ENCODE measurements at regions not wholly inside any gene's neighbourhood (a gene's known extent, or its start where the extent isn't known, plus 50 kb on each side); places are given as distances from the start of the nearest gene placed in this dataset.

DNA sequence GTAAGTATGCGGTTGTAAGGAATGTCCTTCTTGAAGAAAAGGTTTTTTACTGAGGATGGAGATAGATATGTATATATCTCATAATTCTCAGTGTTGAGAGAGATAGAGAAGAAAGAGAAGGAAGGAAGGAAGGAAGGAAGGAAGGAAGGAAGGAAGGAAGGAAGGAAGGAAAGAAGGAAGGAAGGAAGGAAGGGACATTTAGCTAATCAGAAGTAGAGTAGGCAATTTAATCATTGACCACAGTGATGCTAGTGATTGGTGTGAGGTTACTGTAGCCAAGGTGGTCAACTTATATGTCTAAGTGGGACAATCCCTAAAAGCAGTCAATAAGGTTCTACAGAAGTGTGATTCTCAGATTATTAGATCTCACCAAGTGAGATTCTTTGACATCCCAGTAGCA, 751.8 kb upstream of the CBLB start:
- WGBS, result 100% methylated on average over 1 of the region's 1 CpG
- H3K4me1 ChIP-seq (ENCODE audit: insufficient read depth, low read length), result no peaks in the 10 kb centered on the region; the same call in 1 of the 2 replicates
- H3K4me3 ChIP-seq (ENCODE audit: low read length), result no peak overlapping the region
- peaks cover 28% of the 10 kb centered on the region for H3K9me3 ChIP-seq (ENCODE audit: insufficient read depth, low read depth, low read length)
- no peak overlapping the region for H3K27ac ChIP-seq (ENCODE audit: low read depth, low read length)
- H3K36me3 ChIP-seq (ENCODE audit: insufficient read depth, low read length), result no peaks in the 10 kb centered on the region
- H3K9ac ChIP-seq (ENCODE audit: low read depth, low read length), result no peak overlapping the region
- no peaks in the 10 kb centered on the region for H3K27me3 ChIP-seq (ENCODE audit: insufficient read depth, low read length)

DNA sequence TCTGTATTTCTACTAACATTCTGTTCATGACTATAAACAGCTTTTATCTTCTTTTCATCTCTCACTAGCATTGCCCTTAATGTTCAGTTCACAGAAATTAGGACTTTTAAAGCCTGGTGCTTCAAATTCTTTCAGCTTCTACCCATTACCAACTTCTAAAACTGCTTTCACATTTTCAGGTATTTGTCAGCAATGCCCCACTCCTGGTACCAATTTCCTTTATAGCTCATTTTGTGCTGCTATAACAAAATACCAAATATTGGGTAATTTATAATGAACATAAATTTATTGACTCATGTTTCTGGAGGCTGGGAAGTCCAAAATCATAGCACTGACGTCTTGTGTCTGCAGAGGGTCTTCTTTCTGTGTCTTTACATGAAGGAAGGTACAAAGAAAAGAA, 753.1 kb upstream of the CCDC54 start:
- Histone ChIP-seq H3K27ac (ENCODE audit: low read depth, low read length) (no peak overlapping the region), H3K9me3 (ENCODE audit: insufficient read depth, low read depth, low read length) (peaks cover 28% of the 10 kb centered on the region), H3K36me3 (ENCODE audit: insufficient read depth, low read length) (no peaks in the 10 kb centered on the region), H3K27me3 (ENCODE audit: insufficient read depth, low read length) (no peaks in the 10 kb centered on the region), H3K4me3 (ENCODE audit: low read length) (no peak overlapping the region), H3K4me1 (ENCODE audit: insufficient read depth, low read length) (no peaks in the 10 kb centered on the region), H3K9ac (ENCODE audit: low read depth, low read length) (no peak overlapping the region)
- 95% methylated on average over 1 of the region's 1 CpG for WGBS

- H3K9ac ChIP-seq (ENCODE audit: low read depth, low read length), result no peak overlapping the region
- H3K9me3 ChIP-seq (ENCODE audit: insufficient read depth, low read depth, low read length), result peaks cover 18% of the 10 kb centered on the region
- H3K27me3 ChIP-seq (ENCODE audit: insufficient read depth, low read length), result no peaks in the 10 kb centered on the region
- no peak overlapping the region for H3K4me3 ChIP-seq (ENCODE audit: low read length)
- H3K27ac ChIP-seq (ENCODE audit: low read depth, low read length), result no peak overlapping the region
- H3K4me1 ChIP-seq (ENCODE audit: insufficient read depth, low read length), result no peaks in the 10 kb centered on the region
- no peaks in the 10 kb centered on the region for H3K36me3 ChIP-seq (ENCODE audit: insufficient read depth, low read length)
Observed at GRCh38 chr3:106628407-106628806, 748.8 kb upstream of the CCDC54 start.

DNA sequence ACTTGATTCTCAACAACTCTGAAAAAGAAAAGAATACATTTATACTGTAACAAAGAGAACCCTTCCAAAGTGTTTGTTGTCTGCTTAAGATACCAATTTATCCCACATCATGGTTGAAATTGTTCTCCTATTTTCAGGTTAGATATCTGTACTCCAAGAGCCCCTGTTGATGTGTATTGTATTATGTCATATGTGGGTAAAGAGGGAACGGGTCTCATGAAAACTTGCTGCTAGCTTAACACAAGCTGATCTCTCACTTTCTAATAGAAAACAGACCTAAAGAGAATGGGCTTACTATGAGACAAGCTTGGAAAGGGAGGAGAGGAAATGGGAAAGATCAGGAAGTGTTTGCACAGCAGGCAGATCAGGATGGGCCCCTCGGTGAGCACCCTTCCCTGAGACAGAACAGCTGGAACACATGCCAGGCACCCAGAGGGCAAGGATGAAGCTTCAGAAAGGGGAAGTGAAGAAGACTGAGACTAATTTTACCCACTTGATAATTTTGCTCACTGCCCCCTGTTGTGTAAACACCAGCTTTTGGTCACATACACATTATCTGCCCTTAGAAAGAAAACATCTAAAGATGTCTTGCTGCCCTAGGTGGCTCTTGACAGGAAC, 747.9 kb upstream of the CCDC54 start:
- Histone ChIP-seq H3K9me3 (ENCODE audit: insufficient read depth, low read depth, low read length) (peaks cover 9% of the 10 kb centered on the region), H3K27ac (ENCODE audit: low read depth, low read length) (no peak overlapping the region), H3K27me3 (ENCODE audit: insufficient read depth, low read length) (no peaks in the 10 kb centered on the region), H3K9ac (ENCODE audit: low read depth, low read length) (no peak overlapping the region), H3K36me3 (ENCODE audit: insufficient read depth, low read length) (no peaks in the 10 kb centered on the region), H3K4me3 (ENCODE audit: low read length) (no peak overlapping the region), H3K4me1 (ENCODE audit: insufficient read depth, low read length) (no peaks in the 10 kb centered on the region)
- 0% methylated on average over 1 of the region's 2 CpGs for WGBS

- H3K4me1 ChIP-seq (ENCODE audit: insufficient read depth, low read length), result no peaks in the 10 kb centered on the region
- no peaks in the 10 kb centered on the region for H3K27me3 ChIP-seq (ENCODE audit: insufficient read depth, low read length)
- no peaks in the 10 kb centered on the region for H3K36me3 ChIP-seq (ENCODE audit: insufficient read depth, low read length)
- H3K27ac ChIP-seq (ENCODE audit: low read depth, low read length), result no peak overlapping the region
- H3K9ac ChIP-seq (ENCODE audit: low read depth, low read length), result no peak overlapping the region
- 96% methylated on average over 9 of the region's 11 CpGs for WGBS
- H3K9me3 ChIP-seq (ENCODE audit: insufficient read depth, low read depth, low read length), result no peaks in the 10 kb centered on the region
- no peak overlapping the region for H3K4me3 ChIP-seq (ENCODE audit: low read length)
Observed at GRCh38 chr3:106631373-106632108, 745.7 kb upstream of the CCDC54 start.

- Histone ChIP-seq H3K27ac (ENCODE audit: low read depth, low read length) (no peak overlapping the region), H3K4me1 (ENCODE audit: insufficient read depth, low read length) (no peaks in the 10 kb centered on the region), H3K27me3 (ENCODE audit: insufficient read depth, low read length) (no peaks in the 10 kb centered on the region), H3K4me3 (ENCODE audit: low read length) (no peak overlapping the region), H3K9ac (ENCODE audit: low read depth, low read length) (no peak overlapping the region), H3K36me3 (ENCODE audit: insufficient read depth, low read length) (no peaks in the 10 kb centered on the region), H3K9me3 (ENCODE audit: insufficient read depth, low read depth, low read length) (no peaks in the 10 kb centered on the region)
- WGBS, result 88% methylated on average over 2 of the region's 3 CpGs
Observed at GRCh38 chr3:106635271-106635670, 742.0 kb upstream of the CCDC54 start.

DNA sequence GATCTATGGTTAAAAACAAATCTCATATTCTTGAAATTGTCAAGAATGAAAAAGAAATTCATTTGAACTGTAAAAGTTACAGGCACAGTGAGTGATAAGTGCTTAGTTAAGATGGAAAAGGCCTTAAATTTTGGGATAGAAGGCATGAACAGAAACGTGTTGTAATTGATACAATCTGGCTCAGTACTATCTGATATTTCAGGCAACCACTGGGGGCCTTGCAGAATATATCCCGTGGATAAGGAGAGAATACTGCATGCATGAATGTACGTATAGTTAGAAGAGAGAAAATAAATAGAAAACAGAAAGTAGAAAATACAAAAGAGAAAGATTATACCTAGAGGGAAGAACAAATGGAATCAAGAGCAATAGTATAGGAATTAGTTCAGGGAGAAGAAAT, 741.4 kb upstream of the CCDC54 start:
- Histone ChIP-seq H3K9me3 (ENCODE audit: insufficient read depth, low read depth, low read length) (no peaks in the 10 kb centered on the region), H3K4me3 (ENCODE audit: low read length) (no peak overlapping the region), H3K27me3 (ENCODE audit: insufficient read depth, low read length) (no peaks in the 10 kb centered on the region), H3K36me3 (ENCODE audit: insufficient read depth, low read length) (no peaks in the 10 kb centered on the region), H3K4me1 (ENCODE audit: insufficient read depth, low read length) (no peaks in the 10 kb centered on the region), H3K9ac (ENCODE audit: low read depth, low read length) (no peak overlapping the region), H3K27ac (ENCODE audit: low read depth, low read length) (no peak overlapping the region)
- 90% methylated on average over 3 of the region's 3 CpGs for WGBS

GRCh38 chr3:106640353-106640752, 736.9 kb upstream of the CCDC54 start:
- no peaks in the 10 kb centered on the region for H3K27me3 ChIP-seq (ENCODE audit: insufficient read depth, low read length)
- no peak overlapping the region for H3K9ac ChIP-seq (ENCODE audit: low read depth, low read length)
- peaks cover 10% of the 10 kb centered on the region for H3K9me3 ChIP-seq (ENCODE audit: insufficient read depth, low read depth, low read length)
- H3K36me3 ChIP-seq (ENCODE audit: insufficient read depth, low read length), result no peaks in the 10 kb centered on the region
- H3K4me1 ChIP-seq (ENCODE audit: insufficient read depth, low read length), result no peaks in the 10 kb centered on the region
- no peak overlapping the region for H3K4me3 ChIP-seq (ENCODE audit: low read length)
- H3K27ac ChIP-seq (ENCODE audit: low read depth, low read length), result no peak overlapping the region
- no CpG with 5 or more reads among the region's 1 CpG for WGBS

DNA sequence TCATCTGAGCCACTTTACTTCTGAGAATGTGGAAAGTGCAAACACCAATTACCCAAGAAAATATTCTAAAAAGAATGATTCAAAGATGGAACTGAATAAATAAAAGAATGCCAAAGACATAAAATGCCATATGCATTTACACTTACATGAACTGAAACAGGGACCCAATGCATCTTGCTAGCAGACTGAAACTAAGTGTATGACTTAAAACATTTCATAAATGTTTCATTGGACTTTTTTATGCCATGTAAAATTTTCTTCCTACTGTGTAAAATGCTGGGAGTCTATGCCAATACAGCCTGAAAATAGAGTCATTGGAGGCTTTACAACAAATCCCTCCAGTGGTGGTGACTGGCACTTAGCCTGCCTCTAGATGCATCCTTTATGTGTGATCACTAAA, 735.1 kb upstream of the CCDC54 start:
- no peak overlapping the region for H3K27ac ChIP-seq (ENCODE audit: low read depth, low read length)
- H3K4me3 ChIP-seq (ENCODE audit: low read length), result no peak overlapping the region
- H3K4me1 ChIP-seq (ENCODE audit: insufficient read depth, low read length), result no peaks in the 10 kb centered on the region

GRCh38 chr3:106643684-106644161, 733.5 kb upstream of the CCDC54 start:
- H3K27ac ChIP-seq (ENCODE audit: low read depth, low read length), result no peak overlapping the region
- no peaks in the 10 kb centered on the region for H3K4me1 ChIP-seq (ENCODE audit: insufficient read depth, low read length)
- no peak overlapping the region for H3K9ac ChIP-seq (ENCODE audit: low read depth, low read length)
- WGBS, result 97% methylated on average over 33 of the region's 33 CpGs
- no peaks in the 10 kb centered on the region for H3K27me3 ChIP-seq (ENCODE audit: insufficient read depth, low read length)
- no peaks in the 10 kb centered on the region for H3K36me3 ChIP-seq (ENCODE audit: insufficient read depth, low read length)
- peaks cover 10% of the 10 kb centered on the region for H3K9me3 ChIP-seq (ENCODE audit: insufficient read depth, low read depth, low read length)
- no peak overlapping the region for H3K4me3 ChIP-seq (ENCODE audit: low read length)

More for the DNA sequence above, 735.1 kb upstream of the CCDC54 start:
- peaks cover 10% of the 10 kb centered on the region for H3K9me3 ChIP-seq (ENCODE audit: insufficient read depth, low read depth, low read length)
- no peaks in the 10 kb centered on the region for H3K27me3 ChIP-seq (ENCODE audit: insufficient read depth, low read length)
- no peaks in the 10 kb centered on the region for H3K36me3 ChIP-seq (ENCODE audit: insufficient read depth, low read length)
- no peak overlapping the region for H3K9ac ChIP-seq (ENCODE audit: low read depth, low read length)

DNA sequence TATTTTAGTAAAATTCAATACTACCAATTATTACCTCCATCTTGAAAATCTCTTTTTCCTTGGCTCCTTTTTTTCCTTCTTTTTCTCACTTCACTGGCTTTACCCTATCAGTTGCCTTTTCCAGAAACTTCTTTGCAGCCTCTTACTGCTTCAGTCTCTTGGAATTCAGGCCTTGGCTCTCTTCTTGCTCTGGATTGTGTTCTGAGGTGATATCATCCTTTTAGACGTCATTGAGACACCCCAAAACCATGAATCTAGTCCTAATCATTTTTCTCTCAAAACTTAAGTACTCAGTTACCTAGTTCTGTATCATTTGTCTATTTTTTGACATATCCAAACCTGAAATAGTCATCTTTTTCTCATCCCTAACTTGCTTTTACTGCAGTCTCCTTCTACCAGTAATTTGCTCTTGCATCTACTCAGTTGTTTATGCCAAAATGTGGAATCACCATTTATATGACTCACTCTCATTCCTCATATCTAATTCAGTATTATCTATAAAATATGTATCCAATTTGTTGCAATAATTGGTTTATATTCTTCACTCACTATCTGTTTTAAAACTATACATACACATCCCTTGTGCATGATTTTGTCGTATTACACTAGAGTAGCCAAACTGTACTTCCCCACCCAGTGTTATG, 703.2 kb upstream of the CCDC54 start:
- H3K27me3 ChIP-seq (ENCODE audit: insufficient read depth, low read length), result no peaks in the 10 kb centered on the region
- H3K9ac ChIP-seq (ENCODE audit: low read depth, low read length), result no peak overlapping the region
- H3K4me3 ChIP-seq (ENCODE audit: low read length), result no peak overlapping the region
- WGBS, result 81% methylated on average over 2 of the region's 2 CpGs
- H3K9me3 ChIP-seq (ENCODE audit: insufficient read depth, low read depth, low read length), result no peaks in the 10 kb centered on the region
- H3K4me1 ChIP-seq (ENCODE audit: insufficient read depth, low read length), result peaks cover 3% of the 10 kb centered on the region; the same call in 1 of the 2 replicates
- H3K27ac ChIP-seq (ENCODE audit: low read depth, low read length), result no peak overlapping the region
- H3K36me3 ChIP-seq (ENCODE audit: insufficient read depth, low read length), result no peaks in the 10 kb centered on the region

Data from HUES64 (cell line).